ENCODE measurements at regions not wholly inside any gene's neighbourhood (a gene's known extent, or its start where the extent isn't known, plus 50 kb on each side); places are given as distances from the start of the nearest gene placed in this dataset.

GRCh38 chr5:155957884-155958283, 369.1 kb upstream of the SGCD start:
- H2BK12ac ChIP-seq (ENCODE audit: low read depth, low read length): no peak overlapping the region
- no peak overlapping the region for H4K91ac ChIP-seq (replicated peaks; ENCODE audit: insufficient read length, low read length)
- H3K14ac ChIP-seq (ENCODE audit: insufficient read length): no peak overlapping the region
- no peak overlapping the region for H3K18ac ChIP-seq (ENCODE audit: extremely low read depth, low read length)
- H3K27me3 ChIP-seq (replicated peaks in 1 of 4; ENCODE audit: control insufficient read depth in 3 of 4, extremely low read depth in 1 of 4, insufficient read depth in 3 of 4, low read length in 3 of 4): peaks cover 0 to 1% (median 0%) of the 10 kb centered on the region in 4 experiments; a peak in 1 of 7 replicates
- no peak for DNase-seq (ENCODE audit: low read depth in 1 of 2, low spot score in 2 of 2)
- no peak for TF ChIP-seq ATF3 (IDR thresholded peaks at IDR 0.05; ENCODE audit: insufficient read depth, low read depth, low read length)
- no peak for TF ChIP-seq JUN (IDR thresholded peaks at IDR 0.05; ENCODE audit: low read depth, low read length)
- TF ChIP-seq KDM4A (IDR thresholded peaks at IDR 0.05; ENCODE audit: low read depth, low read length, severe bottlenecking): no peak
- TF ChIP-seq SUZ12 (IDR thresholded peaks at IDR 0.05; ENCODE audit: low read length): no peak
- H3K56ac ChIP-seq (replicated peaks; ENCODE audit: insufficient read length, low read depth, low read length): no peak overlapping the region
- H3K9ac ChIP-seq (replicated peaks in 1 of 4; ENCODE audit: extremely low read depth in 1 of 4, low read depth in 3 of 4, low read length in 3 of 4): no peak overlapping the region
- no peaks in the 10 kb centered on the region for H3K36me3 ChIP-seq (ENCODE audit: control insufficient read depth in 2 of 4, insufficient read depth in 4 of 4, low read length in 3 of 4)
- H3K4me3 ChIP-seq (ENCODE audit: extremely low read depth in 1 of 4, insufficient read depth in 2 of 4, low read depth in 3 of 4, low read length in 4 of 4): no peak overlapping the region
- H3K23me2 ChIP-seq (ENCODE audit: low read depth, low read length): no peaks in the 10 kb centered on the region
- H4K20me1 ChIP-seq (replicated peaks in 1 of 2; ENCODE audit: control insufficient read depth in 1 of 2, insufficient read depth in 2 of 2, low read length in 2 of 2): no peaks in the 10 kb centered on the region
- no peak overlapping the region for H2BK5ac ChIP-seq (ENCODE audit: low read depth, low read length)
- FAIRE-seq: no peak
- 90% methylated on average over 3 of the region's 3 CpGs; no CpG with 5 or more reads in 1 of the 2 experiments for WGBS, 2 experiments (ENCODE audit: extremely low coverage in 1 of 2, insufficient coverage in 1 of 2, insufficient read length in 1 of 2, insufficient replicate concordance in 2 of 2, low coverage in 1 of 2, low lambda C conversion rate in 2 of 2, missing lambda C conversion rate in 1 of 2)
- no peak overlapping the region for H2BK120ac ChIP-seq (replicated peaks; ENCODE audit: low read depth, low read length)
- H3K79me1 ChIP-seq (ENCODE audit: low read depth, low read length): no peaks in the 10 kb centered on the region
- H2BK15ac ChIP-seq (ENCODE audit: low read length): no peak overlapping the region
- POLR2A ChIA-PET (ENCODE audit: partially characterized antibody): no interaction called here
- H3K9me3 ChIP-seq (ENCODE audit: insufficient read depth in 2 of 2, low read depth in 1 of 2, low read length in 1 of 2): no peaks in the 10 kb centered on the region
- no peak overlapping the region for H2AFZ ChIP-seq (ENCODE audit: low read length)
- CTCF ChIA-PET (ENCODE audit: partially characterized antibody): interaction anchor here (3.0 kb wide), 1 partner anchor 14 kb away, joined by 10 read pairs; no protein-coding TSS in a partner anchor
- no peak overlapping the region for H2AK5ac ChIP-seq (ENCODE audit: low read depth, low read length)
- H4K8ac ChIP-seq (ENCODE audit: extremely low read depth, insufficient read depth, low read length): no peak overlapping the region
- H3K79me2 ChIP-seq (ENCODE audit: control insufficient read depth in 1 of 2, insufficient read depth in 2 of 2, low read length in 2 of 2): no peaks in the 10 kb centered on the region
- H3K4me2 ChIP-seq (ENCODE audit: insufficient read depth in 1 of 2, low read depth in 2 of 2, low read length in 2 of 2): no peak overlapping the region
- no peak overlapping the region for H4K5ac ChIP-seq (ENCODE audit: insufficient read length, low read depth, low read length)
- no peak overlapping the region for H2BK20ac ChIP-seq (ENCODE audit: low read length)
- no peak overlapping the region for H3K27ac ChIP-seq (ENCODE audit: low read depth, low read length)
- H3K23ac ChIP-seq (ENCODE audit: insufficient read length): no peak overlapping the region
- H3K4me1 ChIP-seq (replicated peaks in 1 of 4; ENCODE audit: control insufficient read depth in 3 of 4, insufficient read depth in 4 of 4, low read length in 3 of 4): peaks cover 0 to 3% (median 1%) of the 10 kb centered on the region in 4 experiments; a peak in 1 of 7 replicates
- H3K4ac ChIP-seq (replicated peaks; ENCODE audit: insufficient read length, low read depth, low read length): no peak overlapping the region

Data from H1 (cell line).